Stimulated activated CD8-positive, alpha-beta memory T cell treated with anti-CD3 and anti-CD28 coated beads, Interleukin-4, amount 100 ng/mL, for 4 hours (primary cell): ENCODE measurements at regions not wholly inside any gene's neighbourhood (a gene's known extent, or its start where the extent isn't known, plus 50 kb on each side); places are given as distances from the start of the nearest gene placed in this dataset.

Experiments used
- DNase-seq, 2 donors: peaks; one replicate each; pipeline ENCODE4 v3.0.0-alpha.2; 2020; ENCODE audit warnings: low read depth in 2 of 2, low spot score in 1 of 2

DNA sequence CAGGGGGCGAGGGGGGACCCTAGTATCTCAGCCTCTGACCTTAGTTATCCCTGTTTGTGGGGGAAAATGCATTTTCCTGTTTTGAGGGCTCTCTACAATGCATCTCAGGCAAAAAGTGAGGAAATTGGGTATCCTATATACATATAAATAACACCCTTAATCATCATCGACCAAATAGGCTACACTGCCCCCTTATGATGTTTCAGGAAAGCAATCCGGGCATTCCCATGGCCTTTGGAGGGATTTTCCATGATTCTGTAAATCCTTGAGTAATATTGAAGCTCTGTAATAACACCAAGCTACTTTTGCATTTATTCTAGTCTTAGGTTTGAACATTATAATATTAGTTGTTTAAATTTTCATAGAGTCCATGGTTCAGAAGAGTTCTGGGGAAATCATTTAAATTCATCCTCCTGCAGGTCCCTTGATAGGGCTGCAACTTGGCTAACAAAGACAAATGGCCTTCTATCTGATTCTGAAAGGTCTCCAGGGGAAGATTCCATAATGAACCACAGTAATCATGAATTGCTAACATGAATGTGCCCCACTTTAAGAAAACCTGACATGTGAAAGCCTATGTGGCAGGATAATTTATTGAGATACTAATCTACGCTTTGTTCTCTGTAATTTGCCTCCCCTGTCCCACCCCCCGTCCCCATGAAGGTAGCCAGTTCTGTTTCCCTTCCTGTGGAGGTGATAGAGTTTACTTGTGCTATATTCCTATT is 91.5 kb upstream of the SCOC start:
- no peak for DNase-seq

GRCh38 chr4:140277576-140277975 is 95.9 kb upstream of the SCOC start:
- no peak for DNase-seq

DNA sequence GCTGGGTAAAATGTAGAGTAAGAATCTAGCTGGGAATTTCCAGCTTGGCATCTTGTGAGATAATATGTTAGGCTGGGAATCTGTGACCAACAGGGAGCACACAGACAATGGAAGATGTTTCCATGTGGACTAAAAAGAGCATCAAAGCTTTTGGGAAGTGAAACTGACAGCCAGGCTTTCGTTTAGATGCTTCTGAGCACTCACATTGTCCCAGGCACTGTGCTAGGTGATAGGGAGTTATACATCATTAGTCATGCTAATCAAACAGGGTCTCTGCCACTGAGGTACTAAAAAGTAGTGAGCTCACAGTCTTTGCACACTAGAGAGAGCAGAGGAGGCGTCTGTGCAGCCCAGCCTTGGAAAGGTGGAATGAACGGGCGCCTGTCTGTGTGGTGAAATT is 101.9 kb upstream of the SCOC start:
- no peak for DNase-seq

DNA sequence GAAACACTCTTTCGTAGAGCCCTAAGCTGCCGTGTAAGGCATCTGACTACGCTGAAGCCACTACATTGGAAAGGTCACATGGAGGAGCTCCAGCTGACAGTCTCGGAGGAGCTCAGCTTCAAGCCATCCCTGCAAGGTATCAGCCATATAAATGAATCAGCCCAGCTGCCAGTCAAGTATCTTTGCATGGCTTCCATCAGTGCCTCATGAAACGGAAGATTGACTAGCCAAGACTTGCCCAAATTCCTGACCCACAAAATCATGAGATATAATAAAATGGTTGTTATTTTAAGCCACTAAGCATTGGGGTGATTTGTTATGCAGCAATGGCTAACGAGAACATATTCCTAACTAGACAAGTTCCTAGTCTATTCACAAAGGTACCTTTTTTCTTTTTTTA is 104.1 kb upstream of the SCOC start:
- DNase-seq = no peak

GRCh38 chr4:140268186-140268841 is 105.1 kb upstream of the SCOC start:
- no peak for DNase-seq

DNA sequence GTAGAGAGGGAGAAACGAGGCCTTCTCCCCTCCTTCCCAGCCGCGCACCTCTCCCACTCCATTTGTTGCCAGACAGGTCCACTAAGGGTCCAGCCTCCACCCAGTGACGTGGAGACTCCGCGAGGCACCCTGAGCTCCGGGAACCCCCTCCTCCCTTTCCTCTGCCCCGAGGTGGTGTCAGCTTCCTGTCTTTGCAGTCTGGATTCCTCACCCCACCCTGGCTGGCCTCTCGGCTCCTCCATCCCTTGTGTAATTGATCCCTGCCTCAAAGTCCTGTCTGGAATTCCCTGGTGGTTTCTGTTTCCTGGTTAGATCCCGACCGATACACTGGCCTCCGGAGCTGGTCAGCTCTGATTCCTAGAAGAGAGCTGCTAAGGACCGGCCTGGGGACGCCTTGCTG is 105.9 kb upstream of the SCOC start:
- no peak for DNase-seq

GRCh38 chr4:140266958-140267568 is 106.4 kb upstream of the SCOC start:
- DNase-seq = no peak

DNA sequence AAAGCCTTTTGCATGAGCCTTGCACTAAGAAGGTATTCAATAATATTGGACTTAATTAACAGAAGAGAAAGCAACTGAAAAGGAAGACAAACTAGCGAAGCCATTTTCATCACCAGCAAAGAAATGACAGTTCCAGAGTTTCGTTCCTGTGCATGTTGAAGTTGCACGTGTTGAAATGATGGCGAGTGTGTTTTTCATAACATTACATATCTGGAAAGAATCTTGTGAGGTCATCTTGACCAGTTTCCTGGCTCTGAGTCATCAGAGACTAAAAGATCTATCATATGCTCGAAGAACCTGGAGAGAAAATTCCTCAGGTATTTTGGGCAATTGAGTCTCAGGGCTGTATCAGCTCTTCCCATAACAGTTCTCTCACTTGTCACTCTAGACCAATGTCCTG is 106.2 kb upstream of the MAML3 start:
- DNase-seq = no peak

GRCh38 chr4:140258476-140258875 is 104.5 kb upstream of the MAML3 start:
- no peak for DNase-seq

- no peak for DNase-seq
These were observed 103.7 kb upstream of the MAML3 start for GRCh38 chr4:140257461-140258305.

DNA sequence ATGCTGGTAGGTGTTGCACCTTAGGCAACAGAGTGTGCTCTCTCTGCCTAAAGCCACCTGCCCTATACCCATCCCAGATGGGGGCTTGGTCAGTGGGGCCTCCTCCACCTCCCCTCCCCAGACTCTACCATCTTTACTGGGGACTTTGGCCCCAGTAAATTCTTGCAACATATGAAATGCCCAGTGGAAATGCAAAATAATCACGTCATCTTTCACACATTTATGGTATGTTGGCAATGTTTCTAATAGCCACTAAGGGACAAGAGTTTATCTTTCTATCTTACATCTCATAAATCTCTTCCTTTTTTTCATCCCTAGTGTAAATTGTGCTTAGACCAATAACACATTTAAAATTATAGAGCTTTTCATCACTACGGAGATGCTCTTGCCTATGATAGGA is 103.0 kb upstream of the MAML3 start:
- DNase-seq = no peak

DNA sequence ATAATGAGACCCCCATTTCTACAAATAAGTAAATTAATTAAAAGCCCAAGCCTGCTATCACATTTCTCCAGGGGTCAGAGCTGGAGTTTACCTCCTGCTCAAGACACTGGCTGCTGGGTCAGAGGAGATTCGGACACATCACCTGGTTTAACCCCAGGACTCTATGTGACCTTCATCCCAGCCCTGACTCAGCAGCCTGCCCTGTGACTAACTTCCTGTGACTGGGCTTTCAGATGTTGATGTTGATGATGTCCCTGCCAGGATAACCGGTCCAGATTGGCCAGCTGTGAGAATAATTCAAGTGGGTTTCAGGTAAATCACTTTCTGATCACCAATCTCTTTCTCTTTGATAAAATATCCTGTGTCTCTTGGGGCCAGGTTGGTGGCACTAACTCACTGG is 102.4 kb upstream of the MAML3 start:
- no peak for DNase-seq

- DNase-seq = no peak
These were observed 101.9 kb upstream of the MAML3 start for GRCh38 chr4:140255927-140256326.

DNA sequence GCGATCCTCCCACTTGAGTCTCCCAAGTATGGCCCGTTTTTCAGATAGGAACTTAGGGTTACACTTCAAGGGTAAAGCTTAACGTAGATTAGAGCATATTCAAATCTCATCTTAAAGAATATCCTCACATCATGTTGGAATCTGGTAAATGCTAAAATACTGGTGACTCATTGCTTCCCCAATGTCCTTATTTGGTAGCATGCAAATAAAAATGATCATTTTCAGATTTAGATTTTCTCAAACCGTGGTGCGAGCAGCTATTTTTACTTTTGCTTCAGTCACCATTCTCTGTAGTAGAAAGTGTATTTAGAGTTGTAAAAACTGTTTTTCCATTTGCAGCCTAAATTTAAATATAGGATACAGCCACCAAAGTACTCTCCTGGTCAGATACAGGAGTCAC is 101.5 kb upstream of the MAML3 start:
- no peak for DNase-seq

- no peak for DNase-seq
These were observed 100.8 kb upstream of the MAML3 start for GRCh38 chr4:140254651-140255299.

GRCh38 chr4:140253556-140254027 is 99.6 kb upstream of the MAML3 start:
- no peak for DNase-seq

DNA sequence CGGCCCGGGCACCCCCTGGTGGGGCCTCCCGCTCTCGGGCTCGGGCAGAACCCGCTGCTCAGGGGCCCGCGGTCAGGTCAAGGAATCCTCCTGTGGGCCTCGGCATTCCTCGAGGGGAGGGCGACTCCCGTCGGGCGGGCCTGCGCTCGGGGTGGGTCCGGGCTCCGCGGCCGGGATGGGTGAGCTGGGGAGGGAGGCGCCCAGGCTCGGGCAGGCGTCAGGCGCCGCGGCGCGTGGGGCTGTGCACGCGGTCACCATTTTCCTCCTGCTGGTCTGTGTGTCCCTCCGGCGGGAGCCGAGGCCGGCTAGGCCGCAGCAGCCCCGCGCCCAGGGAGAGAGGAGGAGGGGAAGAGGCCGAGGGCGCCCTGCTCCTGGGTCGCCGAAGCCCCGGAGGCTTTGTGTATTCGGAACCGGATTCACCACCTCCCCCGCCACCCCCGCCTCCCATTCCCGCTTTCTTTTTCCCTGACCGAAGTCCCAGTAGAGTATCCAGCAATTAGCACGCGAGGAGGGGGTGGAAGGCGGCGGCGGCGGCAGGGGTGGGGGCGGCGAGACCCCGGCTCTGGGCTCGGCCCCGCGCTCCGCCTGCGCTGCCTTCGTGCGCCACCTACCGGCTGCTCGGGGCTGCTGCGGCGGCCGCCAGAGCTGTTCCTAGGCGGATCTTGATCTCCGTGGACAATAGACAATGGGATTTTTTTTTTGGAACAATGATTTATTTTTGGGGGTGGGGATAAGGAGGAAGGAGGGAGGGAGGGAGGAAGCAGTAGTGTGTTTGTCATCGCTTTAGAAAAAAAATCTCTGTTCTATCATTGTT is 99.0 kb upstream of the MAML3 start:
- DNase-seq = peak; percentile 7 to 11

DNA sequence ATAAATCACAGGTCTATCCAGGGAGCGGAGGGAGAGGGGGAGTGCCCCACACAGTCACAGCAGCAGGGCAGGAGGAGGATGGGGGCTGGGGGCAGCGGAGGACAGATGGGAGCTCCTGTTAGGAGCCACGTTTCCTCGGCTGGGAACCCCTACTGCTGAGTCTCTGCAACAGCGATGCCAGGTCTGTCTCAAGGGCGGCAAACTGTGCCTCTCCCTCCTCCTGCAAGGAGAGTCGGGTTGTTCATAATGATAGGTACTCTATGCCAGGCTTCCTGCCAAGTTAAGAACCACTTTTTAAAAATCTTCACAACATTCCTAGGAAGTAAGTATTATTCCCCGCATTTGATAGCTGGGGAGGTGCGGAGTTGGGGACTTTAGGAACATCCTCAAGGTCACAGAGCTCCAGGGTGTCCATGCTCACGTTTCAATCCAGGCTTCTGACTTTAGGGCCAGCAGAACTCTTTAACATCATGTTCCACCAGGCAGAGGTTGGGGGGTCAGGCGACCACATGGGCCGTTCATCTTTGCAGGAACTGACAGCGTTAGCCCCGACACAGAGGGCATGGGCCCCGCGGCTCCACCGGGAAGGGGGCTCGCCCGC is 98.3 kb upstream of the MAML3 start:
- no peak for DNase-seq

DNA sequence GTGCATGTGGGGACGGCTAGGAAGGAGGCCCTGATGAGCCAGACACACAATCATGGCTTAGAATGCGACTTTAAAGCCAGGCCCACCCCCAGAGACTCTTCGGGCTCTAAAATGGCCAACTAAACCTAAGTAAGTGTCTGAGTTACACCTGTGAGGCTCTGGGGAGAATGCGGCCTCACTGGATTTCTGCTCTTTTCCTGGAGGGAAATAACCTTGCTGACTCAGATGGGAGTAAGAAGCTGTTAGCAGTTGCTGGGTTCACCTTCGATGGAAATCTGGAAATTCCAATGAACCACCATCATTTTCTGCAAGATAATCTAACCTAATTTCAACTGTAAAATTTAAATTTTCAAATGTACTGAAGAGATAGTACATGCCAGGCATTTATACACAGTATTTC is 97.6 kb upstream of the MAML3 start:
- DNase-seq = no peak
